Tibial artery (tissue), 4 donors: ENCODE measurements at regions not wholly inside any gene's neighbourhood (a gene's known extent, or its start where the extent isn't known, plus 50 kb on each side); places are given as distances from the start of the nearest gene placed in this dataset.
"Not testable (repeated sequence)": the region's sequence is repeated elsewhere in the genome, so short reads cannot be mapped to it uniquely, and the experiment has no call there.

ENCODE experiments used
- DNase-seq, 2 donors: peaks; one replicate each; pipeline ENCODE4 v3.0.0-alpha.2; 2019
- H3K27ac ChIP-seq, 2 donors: fragments of 200-600 bp; sonication (generic) in 1 of 2; 1 replicate in 1 of 2; 2 replicates in 1 of 2; pipeline ENCODE4 v1.5.1; 2018 to 2019; ENCODE audit warnings: mild to moderate bottlenecking in 1 of 2
- H3K27me3 ChIP-seq, 2 donors: fragments of 200-600 bp; sonication (generic) in 1 of 2; one replicate each; pipeline versions ENCODE4 v1.5.1 to v1.6.0; 2016 to 2019
- H3K36me3 ChIP-seq, 3 donors: fragments of 200-600 bp; sonication (generic) in 2 of 3; one replicate each; pipeline ENCODE4 v1.5.1; 2016 to 2019; ENCODE audit warnings: mild to moderate bottlenecking in 2 of 3
- H3K4me1 ChIP-seq, 4 donors: fragments of 200-600 bp; sonication (generic) in 2 of 4; 1 replicate in 3 of 4; 2 replicates in 1 of 4; pipeline ENCODE4 v1.5.1; 2016 to 2019
- H3K4me3 ChIP-seq, 2 donors: fragments of 200-600 bp; sonication (generic) in 1 of 2; 1 replicate in 1 of 2; 2 replicates in 1 of 2; pipeline ENCODE4 v1.5.1; 2018 to 2019; ENCODE audit warnings: mild to moderate bottlenecking in 2 of 2
- H3K9me3 ChIP-seq, 3 donors: fragments of 200-600 bp; sonication (generic) in 1 of 3; one replicate each; pipeline ENCODE4 v1.5.1; 2016 to 2019
- CTCF ChIP-seq, 2 experiments: fragments of 200-600 bp in 1 of 2; fragments of 450-650 bp in 1 of 2; IDR thresholded peaks; one replicate each; pipeline ENCODE4 v1.5.1; 2017 to 2019; ENCODE audit warnings: antibody characterized with exemption in 2 of 2, mild to moderate bottlenecking in 1 of 2, moderate library complexity in 1 of 2
- intact Hi-C: fragments of 100-400 bp; cut with DNase I; formaldehyde crosslinking; loops from one replicate; pipeline ENCODE4 v1.15.0; 2023; ENCODE audit warnings: low total_unique reads

GRCh38 chr7:88589927-88590326 lies 169.6 kb upstream of the ZNF804B start:
- Histone ChIP-seq H3K4me1 (no peaks in the 10 kb centered on the region), H3K9me3 (no peaks in the 10 kb centered on the region), H3K27ac (no peak overlapping the region), H3K4me3 (no peak overlapping the region), H3K36me3 (no peaks in the 10 kb centered on the region), H3K27me3 (no peaks in the 10 kb centered on the region)
- intact Hi-C loops, result no loop called here
- TF ChIP-seq CTCF (IDR thresholded peaks at IDR 0.05), result no peak
- no peak for DNase-seq

- H3K9me3 ChIP-seq, result no peaks in the 10 kb centered on the region
- no peak for TF ChIP-seq CTCF (IDR thresholded peaks at IDR 0.05)
- H3K27ac ChIP-seq, result no peak overlapping the region
- no peak for DNase-seq
- H3K36me3 ChIP-seq, result no peaks in the 10 kb centered on the region
- H3K27me3 ChIP-seq, result no peaks in the 10 kb centered on the region
- intact Hi-C loops, result no loop called here
- H3K4me1 ChIP-seq, result no peaks in the 10 kb centered on the region
- no peak overlapping the region for H3K4me3 ChIP-seq
Measured at GRCh38 chr7:88586890-88587289, 172.6 kb upstream of the ZNF804B start.

- intact Hi-C loops, result no loop called here
- DNase-seq, result no peak
Measured at GRCh38 chr7:88586219-88586618, 173.3 kb upstream of the ZNF804B start.

GRCh38 chr7:88576720-88577119 lies 182.8 kb upstream of the ZNF804B start:
- H3K27me3 ChIP-seq, result no peaks in the 10 kb centered on the region
- no peaks in the 10 kb centered on the region for H3K36me3 ChIP-seq
- H3K4me1 ChIP-seq, result no peaks in the 10 kb centered on the region
- DNase-seq, result no peak
- H3K27ac ChIP-seq, result no peak overlapping the region
- no peak for TF ChIP-seq CTCF (IDR thresholded peaks at IDR 0.05)
- no peak overlapping the region for H3K4me3 ChIP-seq
- no peaks in the 10 kb centered on the region for H3K9me3 ChIP-seq
- intact Hi-C loops, result no loop called here

More at GRCh38 chr7:88586219-88586618, 173.3 kb upstream of the ZNF804B start:
- Histone ChIP-seq H3K4me1 (no peaks in the 10 kb centered on the region), H3K27ac (no peak overlapping the region), H3K4me3 (no peak overlapping the region), H3K36me3 (no peaks in the 10 kb centered on the region), H3K27me3 (no peaks in the 10 kb centered on the region), H3K9me3 (no peaks in the 10 kb centered on the region)
- no peak for TF ChIP-seq CTCF (IDR thresholded peaks at IDR 0.05)

- intact Hi-C loops, result no loop called here
- no peak for TF ChIP-seq CTCF (IDR thresholded peaks at IDR 0.05)
- DNase-seq, result no peak
Measured at GRCh38 chr7:88566162-88566729, 193.3 kb upstream of the ZNF804B start.

GRCh38 chr7:88565401-88565800 lies 194.1 kb upstream of the ZNF804B start:
- no peaks in the 10 kb centered on the region for H3K9me3 ChIP-seq
- no peak overlapping the region for H3K4me3 ChIP-seq
- intact Hi-C loops, result no loop called here

More at GRCh38 chr7:88566162-88566729, 193.3 kb upstream of the ZNF804B start:
- no peak overlapping the region for H3K4me3 ChIP-seq
- H3K9me3 ChIP-seq, result no peaks in the 10 kb centered on the region
- no peaks in the 10 kb centered on the region for H3K4me1 ChIP-seq
- H3K36me3 ChIP-seq, result no peaks in the 10 kb centered on the region
- H3K27ac ChIP-seq, result no peak overlapping the region
- H3K27me3 ChIP-seq, result no peaks in the 10 kb centered on the region

GRCh38 chr7:88556441-88556840 lies 203.1 kb upstream of the ZNF804B start:
- H3K36me3 ChIP-seq, intact Hi-C loops, H3K27ac ChIP-seq, H3K4me3 ChIP-seq, H3K27me3 ChIP-seq, DNase-seq, H3K9me3 ChIP-seq, H3K4me1 ChIP-seq: not testable (repeated sequence)

More at GRCh38 chr7:88565401-88565800, 194.1 kb upstream of the ZNF804B start:
- no peak for DNase-seq
- H3K36me3 ChIP-seq, result no peaks in the 10 kb centered on the region
- no peak overlapping the region for H3K27ac ChIP-seq
- H3K4me1 ChIP-seq, result no peaks in the 10 kb centered on the region
- H3K27me3 ChIP-seq, result no peaks in the 10 kb centered on the region
- TF ChIP-seq CTCF (IDR thresholded peaks at IDR 0.05), result no peak

GRCh38 chr7:88554847-88555246 lies 204.7 kb upstream of the ZNF804B start:
- H3K36me3 ChIP-seq, H3K4me1 ChIP-seq, DNase-seq, H3K27me3 ChIP-seq, intact Hi-C loops, H3K9me3 ChIP-seq, H3K4me3 ChIP-seq, H3K27ac ChIP-seq: not testable (repeated sequence)
